ENCODE measurements at regions not wholly inside any gene's neighbourhood (a gene's known extent, or its start where the extent isn't known, plus 50 kb on each side); places are given as distances from the start of the nearest gene placed in this dataset.

DNA sequence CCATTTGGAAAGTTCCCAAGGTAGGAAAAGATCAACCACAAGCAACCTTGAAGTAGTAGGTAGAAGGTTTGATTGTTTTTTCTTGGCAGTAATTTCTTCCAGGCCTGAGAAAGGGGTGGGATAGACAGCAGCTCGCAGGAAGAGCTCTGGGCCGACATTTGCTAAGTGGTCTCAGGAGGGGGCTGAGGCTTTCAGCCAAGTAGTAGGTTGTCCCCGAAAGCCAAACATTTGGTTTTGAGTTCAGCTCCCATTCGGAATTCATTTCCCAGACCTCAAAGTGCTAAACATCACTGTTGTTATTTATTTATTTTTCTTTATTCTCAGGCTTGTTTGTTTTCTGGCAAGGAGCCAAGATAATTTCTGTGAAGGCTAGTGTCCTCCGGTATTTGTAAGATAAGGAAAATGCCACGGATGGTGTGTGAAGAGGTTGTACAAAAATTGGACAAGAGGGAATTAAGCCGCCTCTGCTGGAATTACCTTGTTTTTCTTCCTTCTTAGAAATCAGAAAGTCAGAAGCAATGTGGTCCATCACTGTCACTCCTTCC lies 112.1 kb downstream of the KIF4B start:
- Mint-ChIP-seq H3K4me1 (peaks cover 2% of the 10 kb centered on the region), H3K9me3 (no peaks in the 10 kb centered on the region), H3K4me3 (no peak overlapping the region), H3K27me3 (ENCODE audit: insufficient read depth) (peaks cover 3% of the 10 kb centered on the region), H3K36me3 (ENCODE audit: low read depth) (no peaks in the 10 kb centered on the region), H3K27ac (no peak overlapping the region)
- Histone ChIP-seq H3K9ac (ENCODE audit: extremely low read depth, low read length, poor library complexity, severe bottlenecking) (no peak overlapping the region), H3K4me3 (ENCODE audit: low read length) (no peak overlapping the region), H3K36me3 (ENCODE audit: control insufficient read depth, insufficient read depth, low read length) (no peaks in the 10 kb centered on the region), H3K4me1 (ENCODE audit: control insufficient read depth, insufficient read depth, low read length) (no peaks in the 10 kb centered on the region), H3K27me3 (ENCODE audit: control insufficient read depth, insufficient read depth, low read length, poor library complexity, severe bottlenecking) (no peaks in the 10 kb centered on the region), H3K27ac (ENCODE audit: low read depth, low read length) (no peak overlapping the region), H3K9me3 (ENCODE audit: control insufficient read depth, low read length) (no peaks in the 10 kb centered on the region)
- DNase-seq = peak; percentile 33
- TF ChIP-seq, protein P1, sequence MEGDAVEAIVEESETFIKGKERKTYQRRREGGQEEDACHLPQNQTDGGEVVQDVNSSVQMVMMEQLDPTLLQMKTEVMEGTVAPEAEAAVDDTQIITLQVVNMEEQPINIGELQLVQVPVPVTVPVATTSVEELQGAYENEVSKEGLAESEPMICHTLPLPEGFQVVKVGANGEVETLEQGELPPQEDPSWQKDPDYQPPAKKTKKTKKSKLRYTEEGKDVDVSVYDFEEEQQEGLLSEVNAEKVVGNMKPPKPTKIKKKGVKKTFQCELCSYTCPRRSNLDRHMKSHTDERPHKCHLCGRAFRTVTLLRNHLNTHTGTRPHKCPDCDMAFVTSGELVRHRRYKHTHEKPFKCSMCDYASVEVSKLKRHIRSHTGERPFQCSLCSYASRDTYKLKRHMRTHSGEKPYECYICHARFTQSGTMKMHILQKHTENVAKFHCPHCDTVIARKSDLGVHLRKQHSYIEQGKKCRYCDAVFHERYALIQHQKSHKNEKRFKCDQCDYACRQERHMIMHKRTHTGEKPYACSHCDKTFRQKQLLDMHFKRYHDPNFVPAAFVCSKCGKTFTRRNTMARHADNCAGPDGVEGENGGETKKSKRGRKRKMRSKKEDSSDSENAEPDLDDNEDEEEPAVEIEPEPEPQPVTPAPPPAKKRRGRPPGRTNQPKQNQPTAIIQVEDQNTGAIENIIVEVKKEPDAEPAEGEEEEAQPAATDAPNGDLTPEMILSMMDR (conservative IDR thresholded peaks at IDR 0.05) = no peak
- WGBS, 2 experiments (ENCODE audit: insufficient coverage in 1 of 2, insufficient read length in 1 of 2) = 74 to 83% methylated on average over 6 to 7 of the region's 7 CpGs

DNA sequence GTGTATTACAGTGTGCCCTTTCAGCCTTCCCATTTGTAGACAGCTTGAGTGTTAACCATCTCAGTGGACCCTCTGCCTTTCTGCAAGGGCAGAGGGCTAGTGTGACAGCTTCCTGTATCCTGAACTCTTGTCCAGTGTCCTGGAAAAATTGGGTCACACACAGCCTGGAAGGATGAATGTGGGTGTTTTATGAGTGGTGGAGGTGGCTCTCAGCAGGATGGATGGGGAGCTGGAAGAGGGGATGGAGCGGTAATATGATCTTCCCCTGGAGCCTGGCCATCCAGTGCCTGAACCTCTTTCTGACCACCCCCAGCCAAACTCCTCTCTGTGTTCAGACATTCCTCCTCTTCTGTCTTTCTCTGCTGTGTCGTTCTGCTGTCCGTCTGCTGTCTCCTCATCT lies 113.0 kb downstream of the KIF4B start:
- H3K27me3 Mint-ChIP-seq (ENCODE audit: insufficient read depth) = peaks cover 12% of the 10 kb centered on the region
- no peaks in the 10 kb centered on the region for H3K27me3 ChIP-seq (ENCODE audit: control insufficient read depth, insufficient read depth, low read length, poor library complexity, severe bottlenecking)
- no peak overlapping the region for H3K27ac ChIP-seq (ENCODE audit: low read depth, low read length)
- no peaks in the 10 kb centered on the region for H3K9me3 Mint-ChIP-seq
- H3K9me3 ChIP-seq (ENCODE audit: control insufficient read depth, low read length) = no peaks in the 10 kb centered on the region
- DNase-seq = no peak
- TF ChIP-seq, protein P1 (conservative IDR thresholded peaks at IDR 0.05) = no peak
- no peak overlapping the region for H3K4me3 ChIP-seq (ENCODE audit: low read length)
- no peaks in the 10 kb centered on the region for H3K4me1 ChIP-seq (ENCODE audit: control insufficient read depth, insufficient read depth, low read length)
- no peak overlapping the region for H3K27ac Mint-ChIP-seq
- no peak overlapping the region for H3K4me3 Mint-ChIP-seq
- no peak overlapping the region for H3K9ac ChIP-seq (ENCODE audit: extremely low read depth, low read length, poor library complexity, severe bottlenecking)
- 80 to 99% methylated on average over 1 to 3 of the region's 3 CpGs for WGBS, 2 experiments (ENCODE audit: insufficient coverage in 1 of 2, insufficient read length in 1 of 2)
- peaks cover 2% of the 10 kb centered on the region for H3K4me1 Mint-ChIP-seq
- H3K36me3 ChIP-seq (ENCODE audit: control insufficient read depth, insufficient read depth, low read length) = no peaks in the 10 kb centered on the region
- H3K36me3 Mint-ChIP-seq (ENCODE audit: low read depth) = no peaks in the 10 kb centered on the region

DNA sequence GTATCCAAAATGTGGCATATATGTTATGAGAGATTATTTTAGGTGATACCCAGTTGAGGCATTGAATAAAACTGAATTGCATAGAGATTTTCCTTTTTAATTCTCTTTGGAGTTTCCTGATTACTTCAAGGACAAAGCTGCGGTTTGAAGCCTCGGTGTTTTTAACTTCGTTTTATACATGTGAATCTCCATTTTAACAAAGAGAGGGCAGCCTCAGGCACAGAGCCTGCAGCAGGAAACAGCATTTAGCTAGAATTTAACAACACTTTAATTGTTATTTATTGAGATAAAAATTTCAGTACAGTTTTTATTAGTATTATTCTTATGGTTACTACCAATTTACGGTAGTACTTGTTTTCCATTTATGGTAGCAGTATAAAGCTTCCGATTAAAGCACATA lies 114.0 kb downstream of the KIF4B start:
- Mint-ChIP-seq H3K4me3 (no peak overlapping the region), H3K9me3 (no peaks in the 10 kb centered on the region), H3K36me3 (ENCODE audit: low read depth) (no peaks in the 10 kb centered on the region), H3K27ac (no peak overlapping the region), H3K27me3 (ENCODE audit: insufficient read depth) (peaks cover 18% of the 10 kb centered on the region), H3K4me1 (peaks cover 2% of the 10 kb centered on the region)
- Histone ChIP-seq H3K4me3 (ENCODE audit: low read length) (no peak overlapping the region), H3K9ac (ENCODE audit: extremely low read depth, low read length, poor library complexity, severe bottlenecking) (no peak overlapping the region), H3K4me1 (ENCODE audit: control insufficient read depth, insufficient read depth, low read length) (no peaks in the 10 kb centered on the region), H3K27ac (ENCODE audit: low read depth, low read length) (no peak overlapping the region), H3K36me3 (ENCODE audit: control insufficient read depth, insufficient read depth, low read length) (no peaks in the 10 kb centered on the region), H3K9me3 (ENCODE audit: control insufficient read depth, low read length) (no peaks in the 10 kb centered on the region), H3K27me3 (ENCODE audit: control insufficient read depth, insufficient read depth, low read length, poor library complexity, severe bottlenecking) (no peaks in the 10 kb centered on the region)
- WGBS, 2 experiments (ENCODE audit: insufficient coverage in 1 of 2, insufficient read length in 1 of 2) = 88 to 94% methylated on average over 3 to 4 of the region's 5 CpGs
- TF ChIP-seq, protein P1 (conservative IDR thresholded peaks at IDR 0.05) = no peak
- no peak for DNase-seq
